PC-3 (cell line): ENCODE measurements at regions not wholly inside any gene's neighbourhood (a gene's known extent, or its start where the extent isn't known, plus 50 kb on each side); places are given as distances from the start of the nearest gene placed in this dataset.

Experiments
- EZH2phosphoT487 ChIP-seq: fragments of 300-600 bp; sonication (generic); IDR thresholded peaks from 2 replicates; pipeline ENCODE4 v1.6.1; 2018; ENCODE audit warnings: mild to moderate bottlenecking, antibody characterized with exemption, low read length, borderline replicate concordance
- TF ChIP-seq, protein P1 (sequence below): fragments of 300-600 bp; sonication (generic); conservative IDR thresholded peaks from 2 replicates; pipeline ENCODE4 v1.5.1; 2017; ENCODE audit warnings: antibody characterized with exemption, low read depth, mild to moderate bottlenecking, low read length

DNA sequence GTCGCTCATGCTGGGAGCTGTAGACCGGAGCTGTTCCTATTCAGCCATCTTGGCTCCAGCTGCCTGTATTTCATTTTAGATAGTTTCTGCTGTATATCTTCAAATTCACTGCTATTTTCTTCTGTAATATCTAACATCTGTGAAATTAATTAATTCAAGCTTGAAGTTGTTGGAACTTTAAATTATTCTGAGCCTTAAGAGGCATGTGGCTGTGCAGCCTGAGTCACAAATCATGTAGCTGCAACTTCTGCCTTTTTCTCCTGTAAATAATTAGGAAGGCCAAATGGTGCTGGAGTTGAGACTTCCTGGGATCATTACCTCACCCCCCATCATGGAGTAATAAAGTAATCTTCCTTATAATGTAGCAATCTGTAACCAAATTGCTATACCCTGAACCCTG, 183.3 kb upstream of the PCSK5 start:
- TF ChIP-seq, protein P1, sequence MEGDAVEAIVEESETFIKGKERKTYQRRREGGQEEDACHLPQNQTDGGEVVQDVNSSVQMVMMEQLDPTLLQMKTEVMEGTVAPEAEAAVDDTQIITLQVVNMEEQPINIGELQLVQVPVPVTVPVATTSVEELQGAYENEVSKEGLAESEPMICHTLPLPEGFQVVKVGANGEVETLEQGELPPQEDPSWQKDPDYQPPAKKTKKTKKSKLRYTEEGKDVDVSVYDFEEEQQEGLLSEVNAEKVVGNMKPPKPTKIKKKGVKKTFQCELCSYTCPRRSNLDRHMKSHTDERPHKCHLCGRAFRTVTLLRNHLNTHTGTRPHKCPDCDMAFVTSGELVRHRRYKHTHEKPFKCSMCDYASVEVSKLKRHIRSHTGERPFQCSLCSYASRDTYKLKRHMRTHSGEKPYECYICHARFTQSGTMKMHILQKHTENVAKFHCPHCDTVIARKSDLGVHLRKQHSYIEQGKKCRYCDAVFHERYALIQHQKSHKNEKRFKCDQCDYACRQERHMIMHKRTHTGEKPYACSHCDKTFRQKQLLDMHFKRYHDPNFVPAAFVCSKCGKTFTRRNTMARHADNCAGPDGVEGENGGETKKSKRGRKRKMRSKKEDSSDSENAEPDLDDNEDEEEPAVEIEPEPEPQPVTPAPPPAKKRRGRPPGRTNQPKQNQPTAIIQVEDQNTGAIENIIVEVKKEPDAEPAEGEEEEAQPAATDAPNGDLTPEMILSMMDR = no peak
- no peak for TF ChIP-seq EZH2phosphoT487
